HG02840 (cell line): ENCODE measurements at regions not wholly inside any gene's neighbourhood (a gene's known extent, or its start where the extent isn't known, plus 50 kb on each side); places are given as distances from the start of the nearest gene placed in this dataset.
"Not testable (repeated sequence)": the region's sequence is repeated elsewhere in the genome, so short reads cannot be mapped to it uniquely, and the experiment has no call there.

Experiments
- ATAC-seq: cut with Tn5 transposase; IDR thresholded peaks from one replicate; pipeline ENCODE4 v1.9.1; 2021; ENCODE audit warnings: mild to moderate bottlenecking, moderate library complexity, moderate number of reproducible peaks; ENCODE audit not compliant: unreplicated experiment, low FRiP score

DNA sequence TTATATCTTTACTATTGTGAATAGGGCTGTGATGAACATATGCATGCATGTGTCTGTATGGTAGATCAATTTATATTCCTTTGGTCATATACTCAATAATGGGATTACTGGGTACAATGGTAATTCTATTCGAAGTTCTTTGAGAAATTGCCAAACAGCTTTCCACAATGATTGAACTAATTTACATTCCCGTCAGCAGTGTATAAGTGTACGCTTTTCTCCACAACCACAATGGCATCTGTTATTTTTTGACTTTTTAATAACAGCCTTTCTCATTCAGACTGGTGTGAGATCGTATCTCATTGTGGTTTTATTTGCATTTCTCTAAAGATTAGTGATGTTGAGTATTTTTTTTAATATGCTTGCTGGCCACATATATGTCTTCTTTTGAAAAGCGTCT is 439.4 kb upstream of the KLHL4 start:
- no peak for ATAC-seq

- ATAC-seq = no peak
These were observed 419.1 kb upstream of the KLHL4 start for GRCh38 chrX:87098477-87098876.

GRCh38 chrX:87105131-87105530 is 412.5 kb upstream of the KLHL4 start:
- no peak for ATAC-seq

- ATAC-seq = no peak
These were observed 407.5 kb upstream of the KLHL4 start for GRCh38 chrX:87110142-87110541.

GRCh38 chrX:87140800-87141483 is 376.7 kb upstream of the KLHL4 start:
- no peak for ATAC-seq

GRCh38 chrX:87160435-87161010 is 357.1 kb upstream of the KLHL4 start:
- no peak for ATAC-seq

GRCh38 chrX:87167841-87168240 is 349.8 kb upstream of the KLHL4 start:
- no peak for ATAC-seq

- ATAC-seq = not testable (repeated sequence)
These were observed 339.6 kb upstream of the KLHL4 start for GRCh38 chrX:87178009-87178408.
